ENCODE measurements at regions not wholly inside any gene's neighbourhood (a gene's known extent, or its start where the extent isn't known, plus 50 kb on each side); places are given as distances from the start of the nearest gene placed in this dataset.

DNA sequence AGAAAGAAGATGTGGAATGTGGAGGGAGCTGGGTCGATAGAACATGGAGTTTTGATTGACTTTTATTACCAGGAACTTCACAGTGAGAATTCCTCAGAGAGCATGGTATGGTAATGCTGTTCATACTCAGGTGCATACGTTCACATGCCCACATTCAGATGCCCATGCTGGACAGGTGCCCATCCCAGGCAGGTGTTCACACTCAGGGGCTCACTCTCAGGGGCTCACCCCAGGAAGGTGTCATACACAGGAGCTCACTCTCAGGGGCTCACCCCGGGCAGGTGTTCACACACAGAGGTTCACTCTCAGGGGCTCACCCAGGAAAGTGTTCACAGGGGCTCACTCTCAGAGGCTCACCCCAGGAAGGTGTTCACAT lies 360.0 kb upstream of the SFSWAP start:
- no peak overlapping the region for H2BK15ac ChIP-seq (ENCODE audit: low read length)
- no peak overlapping the region for H2BK12ac ChIP-seq (ENCODE audit: low read depth, low read length)
- no peak overlapping the region for H4K91ac ChIP-seq (replicated peaks; ENCODE audit: insufficient read length, low read length)
- no peak overlapping the region for H2AK5ac ChIP-seq (ENCODE audit: low read depth, low read length)
- H2AFZ ChIP-seq (ENCODE audit: low read length) = no peak overlapping the region
- H3K4me1 ChIP-seq (replicated peaks in 1 of 4; ENCODE audit: control insufficient read depth in 3 of 4, insufficient read depth in 4 of 4, low read length in 3 of 4) = peaks cover 2 to 18% (median 14%) of the 10 kb centered on the region in 4 experiments; a peak in 6 of 7 replicates
- H3K27ac ChIP-seq (ENCODE audit: low read depth, low read length) = no peak overlapping the region
- H3K27me3 ChIP-seq (replicated peaks in 1 of 4; ENCODE audit: control insufficient read depth in 3 of 4, extremely low read depth in 1 of 4, insufficient read depth in 3 of 4, low read length in 3 of 4) = no peaks in the 10 kb centered on the region; a peak in 1 of 7 replicates
- H4K5ac ChIP-seq (ENCODE audit: insufficient read length, low read depth, low read length) = no peak overlapping the region
- no peak overlapping the region for H3K23ac ChIP-seq (ENCODE audit: insufficient read length)
- no peaks in the 10 kb centered on the region for H3K79me2 ChIP-seq (ENCODE audit: control insufficient read depth in 1 of 2, insufficient read depth in 2 of 2, low read length in 2 of 2)
- H3K4ac ChIP-seq (replicated peaks; ENCODE audit: insufficient read length, low read depth, low read length) = no peak overlapping the region
- DNase-seq (ENCODE audit: low read depth in 1 of 2, low spot score in 2 of 2) (no peak), FAIRE-seq (no peak)
- H4K20me1 ChIP-seq (replicated peaks in 1 of 2; ENCODE audit: control insufficient read depth in 1 of 2, insufficient read depth in 2 of 2, low read length in 2 of 2) = peaks cover 0 to 5% of the 10 kb centered on the region in 2 experiments
- no peak overlapping the region for H3K4me3 ChIP-seq (ENCODE audit: extremely low read depth in 1 of 4, insufficient read depth in 2 of 4, low read depth in 3 of 4, low read length in 4 of 4)
- WGBS, 2 experiments (ENCODE audit: extremely low coverage in 1 of 2, insufficient coverage in 1 of 2, insufficient read length in 1 of 2, insufficient replicate concordance in 2 of 2, low coverage in 1 of 2, low lambda C conversion rate in 2 of 2, missing lambda C conversion rate in 1 of 2) = 94% methylated on average over 3 of the region's 3 CpGs; no CpG with 5 or more reads in 1 of the 2 experiments
- CTCF ChIA-PET (ENCODE audit: partially characterized antibody) = interaction anchor here (0.7 to 2.8 kb wide), 2 partner anchors 71 to 104 kb away, joined by 3 to 9 read pairs; no protein-coding TSS in a partner anchor
- H2BK5ac ChIP-seq (ENCODE audit: low read depth, low read length) = no peak overlapping the region
- TF ChIP-seq SP2 (IDR thresholded peaks at IDR 0.05; ENCODE audit: low read length) (no peak), POLR2A (IDR thresholded peaks at IDR 0.05; ENCODE audit: control extremely low read depth in 1 of 2, low read depth in 2 of 2, low read length in 2 of 2) (no peak), RXRA (IDR thresholded peaks at IDR 0.05; ENCODE audit: insufficient read depth, low read depth, low read length) (no peak), GABPA (IDR thresholded peaks at IDR 0.05; ENCODE audit: borderline replicate concordance, insufficient read depth, low read length) (no peak)
- H3K56ac ChIP-seq (replicated peaks; ENCODE audit: insufficient read length, low read depth, low read length) = no peak overlapping the region
- POLR2A ChIA-PET (ENCODE audit: partially characterized antibody) = no interaction called here
- no peak overlapping the region for H3K14ac ChIP-seq (ENCODE audit: insufficient read length)
- no peaks in the 10 kb centered on the region for H3K36me3 ChIP-seq (ENCODE audit: control insufficient read depth in 2 of 4, insufficient read depth in 4 of 4, low read length in 3 of 4)
- H2BK20ac ChIP-seq (ENCODE audit: low read length) = no peak overlapping the region
- H4K8ac ChIP-seq (ENCODE audit: extremely low read depth, insufficient read depth, low read length) = no peak overlapping the region
- no peaks in the 10 kb centered on the region for H3K79me1 ChIP-seq (ENCODE audit: low read depth, low read length)
- no peaks in the 10 kb centered on the region; a peak in 1 of 4 replicates for H3K9me3 ChIP-seq (ENCODE audit: insufficient read depth in 2 of 2, low read depth in 1 of 2, low read length in 1 of 2)
- H3K18ac ChIP-seq (ENCODE audit: extremely low read depth, low read length) = no peak overlapping the region
- H3K4me2 ChIP-seq (ENCODE audit: insufficient read depth in 1 of 2, low read depth in 2 of 2, low read length in 2 of 2) = no peak overlapping the region
- H2BK120ac ChIP-seq (replicated peaks; ENCODE audit: low read depth, low read length) = no peak overlapping the region
- H3K23me2 ChIP-seq (ENCODE audit: low read depth, low read length) = peaks cover 6% of the 10 kb centered on the region; the same call in 1 of the 2 replicates
- no peak overlapping the region for H3K9ac ChIP-seq (replicated peaks in 1 of 4; ENCODE audit: extremely low read depth in 1 of 4, low read depth in 3 of 4, low read length in 3 of 4)

All from H1 (cell line).